GM18909 (cell line): ENCODE measurements at regions not wholly inside any gene's neighbourhood (a gene's known extent, or its start where the extent isn't known, plus 50 kb on each side); places are given as distances from the start of the nearest gene placed in this dataset.
"Not testable (repeated sequence)": the region's sequence is repeated elsewhere in the genome, so short reads cannot be mapped to it uniquely, and the experiment has no call there.

Experiments
- ATAC-seq: cut with Tn5 transposase; IDR thresholded peaks from one replicate; pipeline ENCODE4 v1.9.1; 2021; ENCODE audit warnings: mild to moderate bottlenecking; ENCODE audit not compliant: unreplicated experiment, poor library complexity

DNA sequence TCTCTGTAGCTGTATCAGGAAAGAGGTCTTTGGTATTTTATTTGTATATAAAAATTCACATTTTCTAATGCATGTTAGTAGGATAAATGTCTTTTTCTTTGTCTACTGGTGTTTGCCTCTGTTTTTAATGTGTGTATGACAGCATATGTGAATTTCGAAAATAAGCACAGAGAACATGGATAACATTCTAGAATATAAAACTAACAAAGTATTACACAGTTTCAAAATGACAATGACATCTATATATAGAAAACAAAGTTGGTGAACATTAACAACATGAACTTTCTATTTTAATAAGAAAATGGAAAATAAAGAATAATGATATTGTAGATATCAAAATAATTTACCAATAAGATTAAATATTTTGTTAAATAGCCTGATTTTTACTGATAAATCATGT is 608.0 kb downstream of the COL12A1 start:
- ATAC-seq, result peak; percentile 42

DNA sequence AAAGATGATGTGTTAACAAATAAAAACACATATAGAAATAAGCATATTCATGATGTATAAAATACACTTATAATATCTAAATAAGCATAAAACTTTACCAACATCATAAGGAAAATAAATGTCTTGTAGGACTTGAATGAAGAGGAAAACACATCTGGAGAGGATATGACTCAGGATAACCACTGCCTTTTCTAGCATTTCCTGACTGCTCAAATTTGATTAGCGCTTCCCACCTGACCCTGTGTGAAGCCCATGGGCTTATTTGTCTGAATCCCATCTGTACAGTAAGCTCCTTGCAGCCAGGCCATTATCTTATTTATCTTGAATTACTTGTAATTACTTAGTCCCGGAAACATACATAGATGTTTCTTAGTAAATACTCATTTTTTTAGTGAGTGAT is 608.6 kb downstream of the COL12A1 start:
- ATAC-seq, result no peak

DNA sequence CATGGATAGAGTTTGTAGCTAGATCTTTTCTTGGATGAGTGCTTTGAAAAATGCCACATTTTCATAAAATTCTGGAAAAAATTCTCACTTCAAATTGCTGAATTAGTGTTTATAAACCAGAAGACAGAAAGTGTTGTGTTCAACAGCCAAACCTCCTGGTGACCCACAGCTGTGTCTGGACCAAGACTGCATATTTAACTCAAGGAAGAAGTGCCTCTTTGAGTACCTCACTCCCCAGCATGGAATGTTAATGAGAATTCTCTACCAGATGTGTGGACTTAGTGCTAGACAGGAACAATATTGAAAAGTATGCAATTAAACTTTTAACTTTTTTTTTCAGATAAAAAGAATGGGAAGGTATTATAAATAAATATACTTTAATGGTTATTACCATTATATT is 609.3 kb downstream of the COL12A1 start:
- no peak for ATAC-seq

DNA sequence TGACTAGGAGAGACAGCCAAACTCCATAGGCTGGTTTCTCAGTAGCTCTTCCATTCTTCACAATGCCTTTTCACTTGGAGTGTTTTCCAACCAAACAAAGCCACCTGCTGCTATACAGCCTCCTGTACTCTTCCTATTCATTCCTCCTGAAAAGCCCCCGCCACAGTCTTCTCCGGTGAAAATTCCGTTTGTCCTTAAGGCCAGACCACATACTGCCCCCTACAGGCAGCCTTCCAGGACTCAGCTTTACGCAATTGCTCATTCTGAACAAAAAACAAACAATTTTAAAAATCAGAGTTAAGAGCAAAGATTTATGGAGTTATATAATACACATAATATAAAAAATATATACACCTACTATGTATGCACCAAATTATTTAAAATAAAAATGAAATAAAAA is 611.5 kb downstream of the COL12A1 start:
- ATAC-seq, result not testable (repeated sequence)

DNA sequence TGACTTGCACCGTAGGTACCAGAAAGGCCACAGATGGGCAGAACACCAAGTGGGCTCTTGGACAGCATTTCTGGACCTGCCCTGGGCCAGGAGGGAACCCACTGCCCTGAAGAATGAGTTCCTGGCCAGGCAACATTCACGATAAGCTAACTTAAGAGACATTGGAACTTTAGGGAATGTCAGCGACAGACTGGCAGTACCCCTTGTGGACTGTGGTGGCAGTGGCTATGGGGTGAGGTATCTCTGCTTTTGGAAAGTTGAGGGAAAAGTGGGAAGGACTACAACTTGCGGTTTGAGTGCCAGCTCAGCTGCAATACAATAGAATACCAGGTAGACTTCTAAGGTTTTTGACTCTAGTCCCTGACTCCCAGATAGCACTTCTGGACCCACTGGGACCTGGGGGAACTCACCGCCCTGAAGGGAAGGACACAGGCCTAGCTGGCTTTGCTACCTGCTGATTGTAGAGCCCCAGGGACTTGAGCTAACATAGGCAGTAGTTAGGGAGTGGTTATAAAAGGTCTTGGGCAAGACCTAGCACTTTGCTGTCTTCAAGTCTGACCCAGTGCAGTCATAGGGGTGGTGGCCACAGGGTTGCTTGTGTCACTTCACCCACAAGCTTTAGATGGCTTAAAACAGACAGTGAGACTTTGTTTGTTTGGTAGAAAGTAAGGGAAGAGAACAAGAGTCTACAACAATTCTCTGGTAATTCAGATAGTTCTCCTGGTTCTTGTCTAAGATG is 617.6 kb downstream of the COL12A1 start:
- no peak for ATAC-seq

DNA sequence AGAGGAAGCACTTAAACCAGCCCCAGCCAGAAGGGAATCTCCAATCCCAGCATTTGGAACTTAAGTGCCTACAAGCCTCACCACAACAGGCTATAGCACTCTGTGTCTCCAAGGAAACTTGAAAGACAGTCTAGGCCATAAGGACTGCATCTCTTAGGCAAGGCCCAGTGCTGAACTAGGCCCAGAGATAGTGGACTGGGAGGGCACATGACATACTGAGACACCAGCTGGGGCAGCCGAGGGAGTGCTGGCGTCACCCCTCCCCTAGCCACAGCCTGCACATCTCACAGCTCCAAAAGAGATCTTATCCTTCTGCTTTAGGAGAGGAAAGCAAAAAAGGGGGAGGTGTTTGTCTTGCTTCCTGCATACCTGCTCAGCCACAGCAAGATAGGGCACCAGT is 618.5 kb downstream of the COL12A1 start:
- ATAC-seq, result no peak

DNA sequence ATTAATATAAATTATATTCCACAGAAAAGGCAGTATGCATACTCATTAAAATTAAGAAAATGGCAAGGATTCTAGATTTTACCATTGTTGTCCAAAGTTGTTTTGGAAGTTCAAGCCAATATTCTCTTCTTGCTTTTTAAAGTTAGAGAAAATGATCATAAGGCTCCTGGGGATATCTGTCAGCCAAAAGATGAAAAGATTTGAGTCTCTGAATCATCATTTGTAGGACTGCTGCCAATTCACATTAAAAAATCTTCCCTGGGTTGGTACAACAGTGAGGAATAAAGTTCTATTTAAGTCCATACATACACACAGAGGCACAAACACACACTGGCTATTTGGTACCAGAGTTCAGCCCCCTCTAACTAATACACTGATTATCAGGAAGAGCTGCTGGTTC is 620.1 kb downstream of the COL12A1 start:
- no peak for ATAC-seq

DNA sequence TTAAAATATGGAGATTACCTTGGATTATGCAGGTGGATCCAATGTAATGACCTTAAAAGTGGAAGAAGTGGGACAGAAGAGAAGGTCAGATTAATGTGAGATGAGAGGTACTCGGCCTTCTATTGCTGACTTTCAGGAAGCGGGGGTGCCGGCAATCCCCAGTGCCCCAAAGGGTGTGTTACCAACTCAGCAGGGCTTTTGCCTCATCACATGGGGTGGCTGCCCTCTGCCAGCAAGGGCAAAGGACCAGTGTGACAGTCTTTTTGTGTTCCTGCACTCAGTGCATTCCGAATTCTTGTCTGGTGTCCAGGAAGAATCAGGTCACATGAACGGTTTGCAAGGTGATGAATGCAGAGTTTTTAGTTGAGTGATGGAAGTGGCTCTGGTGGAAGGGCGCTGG is 624.2 kb downstream of the COL12A1 start:
- ATAC-seq, result no peak

DNA sequence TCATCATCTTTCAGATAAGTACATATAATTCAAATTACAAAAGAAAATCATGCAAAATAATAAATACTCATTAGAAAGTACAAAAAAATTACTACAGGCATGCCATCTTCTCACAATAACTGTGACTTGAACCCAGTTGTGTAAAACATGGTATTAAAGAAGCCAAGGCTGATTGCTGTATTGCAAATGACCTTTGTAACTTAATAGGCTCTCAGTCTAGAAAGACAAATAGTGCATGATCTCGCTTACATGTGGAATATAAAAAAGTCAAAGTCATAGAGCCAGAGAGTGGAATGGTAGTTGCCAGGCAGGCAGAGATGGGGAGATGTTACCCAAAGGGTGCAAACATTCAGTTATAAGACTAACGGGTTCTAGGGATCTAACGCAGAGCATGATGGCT is 626.1 kb downstream of the COL12A1 start:
- no peak for ATAC-seq

DNA sequence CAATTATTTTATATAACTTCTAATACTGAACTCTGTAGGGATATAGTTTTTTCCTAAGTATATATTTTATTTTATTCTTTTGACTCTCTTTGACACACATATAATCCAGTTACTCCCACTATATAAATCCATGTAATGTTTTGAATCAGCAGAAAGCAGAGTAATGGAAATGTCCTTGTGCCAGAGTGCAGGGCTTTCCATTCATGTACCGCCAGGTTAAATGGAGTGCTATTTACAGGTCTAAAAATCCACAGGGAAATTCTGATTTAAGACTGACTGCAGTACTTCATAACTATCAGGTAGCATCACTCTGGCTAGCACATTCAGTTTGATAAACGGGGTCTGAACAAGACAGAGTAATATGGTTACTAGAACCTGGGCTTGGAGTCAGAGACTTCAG is 626.8 kb downstream of the COL12A1 start:
- ATAC-seq, result no peak

DNA sequence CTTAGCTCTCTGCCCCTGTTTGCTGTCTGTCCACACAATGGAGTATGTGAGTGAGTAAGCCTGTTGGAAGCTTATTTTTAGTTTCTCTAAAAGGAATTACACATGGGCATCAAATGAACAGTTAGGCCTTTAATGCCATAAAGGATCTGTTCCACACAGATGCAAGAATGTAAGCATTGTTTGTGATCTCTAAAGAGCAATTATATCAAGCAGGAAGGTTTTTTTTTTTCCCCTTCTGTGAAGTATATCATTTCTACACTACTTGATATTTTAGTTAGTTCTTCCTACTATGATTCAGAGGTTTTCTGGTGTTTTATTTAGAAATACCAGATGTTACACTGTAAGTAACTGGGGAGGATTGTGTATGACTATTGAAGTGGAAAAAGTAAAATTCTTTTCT is 627.5 kb downstream of the COL12A1 start:
- ATAC-seq, result no peak

DNA sequence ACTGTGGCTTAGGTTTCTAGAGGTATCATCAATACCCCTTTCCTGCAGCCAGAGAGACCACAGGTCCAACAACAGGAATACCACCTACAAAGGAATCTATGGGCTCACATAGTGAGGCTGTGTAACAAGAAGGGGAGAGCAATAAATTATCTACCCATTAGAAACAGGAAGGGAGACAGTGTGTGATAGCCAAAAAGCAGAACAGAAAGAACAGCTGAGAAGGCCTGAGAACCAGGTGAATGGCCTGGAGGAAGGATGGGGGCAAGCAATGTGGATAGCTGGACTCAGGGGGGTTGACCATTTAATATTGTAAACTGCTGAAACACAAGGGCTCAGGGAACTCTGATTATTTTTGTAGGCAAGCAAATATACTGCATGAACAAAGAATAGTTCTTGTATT is 628.2 kb downstream of the COL12A1 start:
- ATAC-seq, result peak; percentile 97

DNA sequence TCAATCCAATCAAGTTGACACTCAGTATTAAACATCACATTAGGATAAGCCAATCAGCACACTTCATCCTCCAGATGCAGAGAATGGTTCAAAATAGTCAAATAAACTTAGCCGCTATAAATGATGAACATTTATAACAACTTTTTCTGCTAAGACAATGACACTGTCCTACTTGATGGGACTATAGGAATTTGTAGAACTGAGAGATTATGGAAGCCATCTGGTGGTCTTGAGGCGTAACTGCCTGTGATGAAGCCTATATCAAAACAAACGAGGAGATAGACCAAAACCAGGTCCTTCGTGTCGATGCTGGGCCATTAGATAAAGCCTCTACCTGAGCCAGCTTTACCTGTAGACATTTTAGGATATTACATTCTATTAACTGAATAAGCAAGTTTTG is 631.1 kb downstream of the COL12A1 start:
- peak; percentile 38 for ATAC-seq

DNA sequence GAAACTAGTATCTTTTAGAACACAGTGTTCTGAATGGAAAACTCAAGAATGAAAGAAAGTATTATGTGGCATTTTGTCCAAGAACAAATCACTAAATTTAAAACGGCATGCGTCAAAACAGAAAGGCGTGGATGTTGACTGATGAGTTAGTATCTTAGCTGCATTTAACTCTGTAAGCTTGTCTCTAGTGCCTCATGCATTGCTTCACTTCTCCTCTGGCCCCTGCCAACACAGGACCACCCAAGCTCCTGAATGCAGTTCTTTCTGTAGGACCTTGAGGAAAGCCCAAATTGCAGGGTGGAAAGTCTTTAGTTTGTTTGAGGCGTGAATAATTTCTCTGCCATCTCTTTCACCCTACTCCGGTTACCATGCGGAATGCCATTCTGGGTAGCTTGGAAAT is 632.2 kb downstream of the COL12A1 start:
- ATAC-seq, result no peak

DNA sequence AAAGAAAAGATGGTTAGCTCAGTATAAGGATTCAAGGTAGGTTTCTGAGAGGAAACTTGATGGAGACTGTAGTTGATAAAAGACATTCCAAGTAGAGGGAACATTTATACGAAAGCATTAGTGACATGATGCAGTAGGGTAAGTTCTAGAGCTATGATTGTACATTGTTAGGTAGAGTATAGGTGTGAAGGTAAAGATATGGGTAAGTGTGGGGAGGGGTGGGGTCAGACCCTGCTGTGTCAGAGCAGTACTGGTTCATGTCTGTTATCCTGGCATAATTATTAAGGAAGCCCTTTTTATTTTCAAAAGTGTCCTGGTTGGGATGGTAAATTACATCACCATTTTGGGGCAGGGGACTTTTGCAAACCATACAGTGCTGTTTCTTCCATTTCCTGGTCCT is 635.8 kb downstream of the COL12A1 start:
- no peak for ATAC-seq

DNA sequence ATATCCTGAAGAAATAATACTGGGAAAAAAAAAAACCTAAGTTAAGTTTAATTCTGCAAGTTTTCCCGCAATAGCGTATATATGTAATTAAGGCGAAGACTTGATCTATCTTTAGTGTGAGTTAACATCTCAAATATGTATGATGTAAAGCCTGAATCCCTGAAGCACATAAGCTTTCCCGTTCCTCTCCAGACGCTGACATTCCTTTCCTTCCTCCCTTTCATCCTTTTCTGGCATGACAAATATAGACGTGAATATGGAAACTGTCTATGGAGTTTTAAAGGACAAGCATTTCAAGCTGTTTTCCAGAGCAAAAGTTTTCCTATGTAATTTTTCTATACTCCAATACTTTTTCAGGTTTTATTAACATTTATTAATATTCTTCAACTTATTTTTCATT is 637.0 kb downstream of the COL12A1 start:
- no peak for ATAC-seq

DNA sequence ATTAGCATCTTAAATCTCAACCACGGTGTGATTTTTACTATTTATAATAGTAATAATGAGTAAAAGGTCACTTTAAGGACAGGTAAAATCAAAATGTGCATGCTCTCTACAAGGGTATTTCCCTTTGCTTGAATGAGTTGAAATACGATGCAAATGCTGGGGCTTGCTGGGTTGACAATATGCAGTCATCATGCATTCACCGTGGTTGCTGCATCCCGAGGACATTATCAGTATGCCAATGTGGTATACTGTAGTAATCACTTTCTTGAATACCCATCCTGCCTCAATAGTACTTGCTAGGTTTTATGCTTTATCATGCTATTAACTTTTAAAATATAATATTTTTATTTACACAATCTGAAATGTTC is 637.9 kb downstream of the COL12A1 start:
- not testable (repeated sequence) for ATAC-seq

DNA sequence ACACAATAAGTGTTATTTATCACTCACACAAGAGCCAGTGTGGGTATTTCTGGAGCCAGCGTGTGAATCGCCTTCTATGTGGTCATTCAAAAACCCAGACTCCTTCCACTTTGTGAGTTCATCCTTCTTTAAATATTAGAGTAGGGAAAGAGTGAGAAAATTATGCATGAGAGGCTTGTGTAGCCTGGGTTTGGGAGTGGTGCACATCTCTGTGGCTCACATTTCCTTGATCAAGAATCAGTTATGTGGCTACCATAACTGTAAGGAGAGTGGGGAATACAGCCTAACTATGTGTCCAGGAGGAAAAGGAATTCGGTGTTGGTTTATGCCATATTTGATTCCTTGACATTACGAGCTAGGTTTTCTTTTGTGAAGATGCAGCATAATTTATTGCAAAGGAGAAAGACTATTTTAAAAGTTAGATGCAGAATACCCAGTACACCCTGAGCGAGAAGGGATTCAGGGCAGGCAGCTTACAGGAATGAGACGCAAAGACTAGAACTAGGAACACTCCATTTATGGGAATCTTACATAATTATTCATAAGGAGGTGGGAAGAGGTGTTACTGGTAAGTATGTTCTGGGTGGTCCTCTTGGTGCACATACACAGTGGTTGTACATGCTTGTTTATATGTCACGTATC is 638.5 kb downstream of the COL12A1 start:
- ATAC-seq, result no peak

DNA sequence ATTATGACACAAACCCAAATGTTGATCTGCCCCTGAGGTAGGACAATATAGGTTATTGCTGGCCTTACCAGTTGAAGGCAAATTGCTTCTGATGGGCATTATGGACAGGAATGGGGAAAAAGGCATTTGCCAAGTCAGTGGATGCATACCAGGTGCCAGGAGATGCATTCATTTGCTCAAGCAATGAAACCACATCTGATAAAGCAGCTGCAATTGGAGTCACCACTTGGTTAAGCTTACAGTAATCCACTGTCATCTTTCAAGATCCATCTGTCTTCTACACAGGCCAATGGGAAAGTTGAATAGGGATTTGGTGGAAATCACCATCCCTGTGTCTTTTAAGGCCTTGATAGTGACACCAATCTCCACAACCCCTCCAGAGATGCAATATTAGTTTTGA is 648.6 kb downstream of the COL12A1 start:
- ATAC-seq, result no peak

DNA sequence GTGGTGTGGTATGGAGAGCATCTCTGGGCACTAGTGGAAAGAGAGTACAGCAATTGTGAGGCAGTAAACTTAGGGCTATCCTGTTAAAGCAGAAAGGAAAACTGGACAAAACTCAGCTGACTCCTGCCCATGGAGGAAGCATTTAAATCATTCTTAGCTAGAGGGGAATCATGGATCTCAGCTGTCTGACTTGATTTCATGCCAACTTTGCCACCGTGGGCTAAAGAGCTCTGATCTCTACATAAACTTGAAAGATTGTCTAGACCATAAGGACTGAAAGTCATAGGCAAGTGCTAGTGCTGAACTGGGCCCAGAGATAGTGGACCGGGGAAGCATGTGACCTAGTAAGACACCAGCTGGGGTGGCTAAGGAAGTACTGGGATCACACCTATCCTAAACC is 651.8 kb downstream of the COL12A1 start:
- ATAC-seq, result no peak

DNA sequence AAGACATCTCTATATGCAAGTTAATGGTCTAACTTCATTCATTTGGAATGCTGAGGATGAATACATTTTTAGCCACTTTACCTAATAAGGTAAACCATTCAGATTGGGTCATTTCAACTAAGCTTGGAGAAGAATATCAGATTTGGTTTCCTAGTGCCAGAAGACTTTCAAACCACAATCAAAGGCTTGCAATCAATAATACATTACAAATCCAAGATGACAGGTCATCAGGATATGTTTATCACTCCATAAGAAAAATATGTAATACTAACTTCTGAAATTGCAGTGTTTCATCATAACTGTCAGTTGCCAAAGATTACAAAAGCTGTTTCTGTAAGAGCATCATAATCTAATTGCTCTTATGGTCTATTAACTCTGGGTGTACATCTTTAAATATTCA is 654.0 kb downstream of the COL12A1 start:
- ATAC-seq, result no peak

DNA sequence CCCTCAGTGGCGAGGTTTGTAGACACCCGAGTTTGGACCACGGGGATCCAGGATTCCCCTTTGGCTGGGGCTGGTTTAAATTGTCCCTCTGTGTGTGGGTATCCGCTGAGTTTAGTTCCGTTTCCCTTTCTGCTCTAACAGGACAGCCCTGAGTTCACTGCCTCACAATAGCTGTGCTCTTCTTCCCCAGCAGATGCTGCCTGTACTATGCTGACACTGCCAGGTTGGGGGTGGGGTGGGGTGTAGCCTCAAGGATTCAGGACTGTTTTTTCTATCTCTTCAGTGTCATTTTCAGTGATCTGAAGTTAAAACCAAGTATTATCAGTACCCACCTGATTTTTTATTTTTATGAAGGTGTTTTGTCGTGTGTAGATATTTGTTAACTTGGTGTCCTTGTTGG is 655.0 kb downstream of the COL12A1 start:
- ATAC-seq, result no peak
